Stimulated activated naive CD8-positive, alpha-beta T cell treated with anti-CD3 and anti-CD28 coated beads, Interleukin-15, Interleukin-2, amounts not matched to agents 100 ng/mL and 50 ng/mL, for 24 hours (primary cell): ENCODE measurements at regions not wholly inside any gene's neighbourhood (a gene's known extent, or its start where the extent isn't known, plus 50 kb on each side); places are given as distances from the start of the nearest gene placed in this dataset.

ENCODE experiments used
- H3K27ac Mint-ChIP-seq: one replicate; pipeline ENCODE4 v1.8.0; 2021; ENCODE audit warnings: mild to moderate bottlenecking, mixed read lengths
- H3K27me3 Mint-ChIP-seq: one replicate; pipeline ENCODE4 v1.8.0; 2021; ENCODE audit warnings: mixed read lengths
- H3K36me3 Mint-ChIP-seq: one replicate; pipeline ENCODE4 v1.8.0; 2021; ENCODE audit warnings: low read depth, mixed read lengths
- H3K4me1 Mint-ChIP-seq: one replicate; pipeline ENCODE4 v1.8.0; 2021; ENCODE audit warnings: low read depth, mixed read lengths
- H3K4me3 Mint-ChIP-seq: one replicate; pipeline ENCODE4 v1.8.0; 2021; ENCODE audit warnings: mild to moderate bottlenecking, mixed read lengths
- H3K9me3 Mint-ChIP-seq: one replicate; pipeline ENCODE4 v1.8.0; 2021; ENCODE audit warnings: mixed read lengths

DNA sequence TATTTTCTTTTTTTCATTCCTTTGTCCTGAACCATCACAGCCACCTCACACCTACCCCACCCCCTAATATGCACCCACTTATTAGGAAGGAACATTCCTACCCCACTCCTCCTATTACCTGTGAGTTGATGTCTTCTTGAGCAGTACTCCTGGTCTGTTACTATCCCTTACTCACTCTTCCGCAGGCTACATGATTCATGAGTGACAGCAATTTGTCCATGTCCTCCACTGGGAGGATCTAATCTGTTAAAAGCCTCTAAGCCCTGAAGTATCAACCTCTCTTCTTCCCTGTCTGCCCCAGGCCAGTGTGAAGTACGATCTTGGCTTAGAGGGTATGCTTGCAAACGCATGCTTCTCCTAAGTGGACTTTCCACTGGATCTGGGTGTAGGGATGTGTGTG lies 75.6 kb upstream of the RFX8 start:
- Mint-ChIP-seq H3K4me3 (no peak overlapping the region), H3K4me1 (peaks cover 20% of the 10 kb centered on the region), H3K9me3 (no peaks in the 10 kb centered on the region), H3K27me3 (no peaks in the 10 kb centered on the region), H3K27ac (no peak overlapping the region), H3K36me3 (no peaks in the 10 kb centered on the region)

DNA sequence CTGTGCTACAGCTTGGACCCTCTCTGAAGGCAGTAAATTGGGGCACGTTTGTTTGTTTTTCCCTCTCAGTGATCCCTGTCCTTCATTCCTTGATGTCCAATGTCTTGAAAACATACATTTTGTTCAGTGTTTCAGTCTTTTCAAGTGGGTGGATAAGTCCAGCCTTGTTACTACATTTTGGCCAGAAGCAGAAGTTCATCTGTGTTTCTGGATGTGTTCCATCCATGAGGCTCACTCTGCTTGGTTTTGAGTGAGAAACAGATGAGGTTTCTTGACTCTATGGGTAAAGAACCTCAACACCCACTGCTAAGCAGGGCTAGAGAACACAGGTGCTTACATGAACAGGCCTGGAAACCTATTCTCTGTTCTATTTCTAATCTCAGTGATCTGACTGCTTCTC lies 74.5 kb upstream of the RFX8 start:
- no peaks in the 10 kb centered on the region for H3K36me3 Mint-ChIP-seq

GRCh38 chr2:101546376-101547058 lies 71.6 kb upstream of the RFX8 start:
- Mint-ChIP-seq H3K27me3 (peaks cover 4% of the 10 kb centered on the region), H3K4me3 (no peak overlapping the region), H3K36me3 (no peaks in the 10 kb centered on the region), H3K27ac (no peak overlapping the region), H3K4me1 (peaks cover 14% of the 10 kb centered on the region), H3K9me3 (no peaks in the 10 kb centered on the region)

More for the DNA sequence above, 74.5 kb upstream of the RFX8 start:
- Mint-ChIP-seq H3K27me3 (no peaks in the 10 kb centered on the region), H3K4me3 (no peak overlapping the region), H3K27ac (no peak overlapping the region), H3K4me1 (peaks cover 20% of the 10 kb centered on the region), H3K9me3 (no peaks in the 10 kb centered on the region)

DNA sequence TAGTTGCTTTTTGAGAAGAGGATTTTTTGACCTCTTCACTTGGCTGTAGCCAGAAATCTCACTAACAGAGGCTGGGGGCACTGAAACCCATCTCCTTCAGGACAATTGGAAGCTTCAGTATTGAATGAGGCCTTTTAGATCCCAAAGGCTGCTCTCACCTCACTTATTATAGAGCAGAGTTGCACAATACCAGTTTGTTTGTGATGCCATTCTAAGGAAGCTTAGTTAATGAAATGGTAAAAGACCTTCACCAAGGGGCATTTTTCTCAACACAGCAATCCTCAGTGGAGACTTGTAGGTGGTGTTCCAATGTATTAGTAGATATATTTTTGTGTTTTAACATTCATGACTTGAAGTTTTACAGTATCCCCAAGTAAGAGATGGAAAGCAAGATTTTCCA lies 71.0 kb upstream of the RFX8 start:
- Mint-ChIP-seq H3K27ac (no peak overlapping the region), H3K9me3 (no peaks in the 10 kb centered on the region), H3K4me1 (peaks cover 8% of the 10 kb centered on the region), H3K36me3 (no peaks in the 10 kb centered on the region), H3K4me3 (no peak overlapping the region), H3K27me3 (peaks cover 4% of the 10 kb centered on the region)

DNA sequence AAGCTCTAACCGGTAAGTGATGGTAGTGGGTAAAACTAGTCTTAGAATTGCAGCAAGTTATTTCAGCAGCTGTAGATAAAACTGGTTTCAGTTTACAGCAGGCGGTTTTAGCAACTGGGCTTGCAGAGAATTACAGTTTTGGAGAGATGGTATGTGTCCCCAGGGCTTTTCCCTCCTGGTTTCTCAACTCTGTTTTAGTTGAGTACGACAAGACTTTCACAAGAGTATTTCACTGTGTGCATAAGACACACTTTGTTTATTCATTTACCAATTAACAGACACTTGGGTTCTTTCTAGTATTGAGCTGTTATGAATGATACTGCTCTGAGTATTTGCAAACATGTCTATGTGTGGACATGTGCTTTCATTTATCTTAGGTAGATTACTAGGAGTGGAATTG lies 65.6 kb upstream of the RFX8 start:
- Mint-ChIP-seq H3K36me3 (no peaks in the 10 kb centered on the region), H3K27ac (no peak overlapping the region), H3K4me3 (no peak overlapping the region), H3K9me3 (no peaks in the 10 kb centered on the region), H3K4me1 (no peaks in the 10 kb centered on the region), H3K27me3 (peaks cover 4% of the 10 kb centered on the region)

GRCh38 chr2:101538076-101538475 lies 63.2 kb upstream of the RFX8 start:
- no peaks in the 10 kb centered on the region for H3K4me1 Mint-ChIP-seq
- H3K4me3 Mint-ChIP-seq = no peak overlapping the region
- H3K27me3 Mint-ChIP-seq = no peaks in the 10 kb centered on the region
- no peaks in the 10 kb centered on the region for H3K9me3 Mint-ChIP-seq
- H3K36me3 Mint-ChIP-seq = no peaks in the 10 kb centered on the region
- H3K27ac Mint-ChIP-seq = no peak overlapping the region

GRCh38 chr2:101534149-101534611 lies 59.3 kb upstream of the RFX8 start:
- Mint-ChIP-seq H3K27ac (no peak overlapping the region), H3K27me3 (no peaks in the 10 kb centered on the region), H3K4me1 (no peaks in the 10 kb centered on the region), H3K36me3 (no peaks in the 10 kb centered on the region), H3K9me3 (no peaks in the 10 kb centered on the region), H3K4me3 (no peak overlapping the region)

GRCh38 chr2:101533561-101534148 lies 58.7 kb upstream of the RFX8 start:
- Mint-ChIP-seq H3K36me3 (no peaks in the 10 kb centered on the region), H3K4me1 (no peaks in the 10 kb centered on the region), H3K27ac (no peak overlapping the region), H3K27me3 (no peaks in the 10 kb centered on the region), H3K4me3 (no peak overlapping the region), H3K9me3 (no peaks in the 10 kb centered on the region)

DNA sequence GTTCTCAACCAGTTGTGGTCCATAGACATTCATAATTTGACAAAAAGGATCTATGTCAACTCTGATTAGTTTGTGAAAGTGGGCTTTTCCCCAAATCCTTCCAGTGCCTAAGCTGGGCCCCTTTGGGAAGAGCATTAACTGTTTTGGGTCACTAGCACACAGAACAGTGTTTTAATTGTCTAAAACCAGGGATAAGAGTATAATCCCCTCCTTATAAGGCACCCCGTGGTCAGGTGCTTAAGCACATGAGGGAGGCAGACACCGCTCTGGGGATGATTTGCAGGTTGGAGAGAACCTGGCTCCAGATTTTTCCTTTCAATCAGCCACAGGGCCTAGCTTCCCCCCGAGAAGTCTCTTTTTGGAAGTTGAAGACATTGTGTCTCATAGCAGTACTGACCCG lies 53.6 kb upstream of the RFX8 start:
- H3K27me3 Mint-ChIP-seq = no peaks in the 10 kb centered on the region
- no peaks in the 10 kb centered on the region for H3K4me1 Mint-ChIP-seq
- no peak overlapping the region for H3K4me3 Mint-ChIP-seq
- H3K9me3 Mint-ChIP-seq = no peaks in the 10 kb centered on the region
- no peaks in the 10 kb centered on the region for H3K36me3 Mint-ChIP-seq
- H3K27ac Mint-ChIP-seq = no peak overlapping the region

DNA sequence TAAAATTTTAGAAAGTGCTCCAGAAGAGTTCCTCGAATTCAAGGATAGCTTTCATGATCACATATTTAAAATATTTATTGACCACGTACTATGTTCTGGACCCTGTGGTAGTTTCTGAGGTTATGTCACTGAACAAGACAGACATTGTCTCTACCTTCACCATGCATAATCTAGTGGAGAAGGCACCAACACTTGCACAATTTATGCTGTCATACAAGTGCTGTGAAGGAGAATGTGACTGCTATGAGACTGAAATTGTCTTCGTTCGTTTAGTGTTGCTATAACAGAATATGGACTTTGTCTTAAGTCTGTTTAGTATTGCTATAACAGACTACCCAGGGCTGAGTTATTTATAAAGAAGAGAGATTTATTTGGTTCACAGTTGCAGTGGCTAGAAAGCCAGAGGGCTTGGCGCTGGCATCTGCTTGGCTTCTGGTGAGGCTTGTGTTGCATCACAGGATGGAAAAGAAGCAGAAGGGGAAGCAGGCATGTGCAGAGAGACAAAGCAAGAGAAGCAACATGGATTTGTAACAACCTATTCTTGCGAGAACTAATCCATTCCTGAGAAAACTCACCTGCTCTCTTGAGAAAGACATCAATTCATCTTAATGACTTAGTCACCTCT lies 50.0 kb upstream of the RFX8 start:
- Mint-ChIP-seq H3K36me3 (no peaks in the 10 kb centered on the region), H3K4me3 (no peak overlapping the region), H3K9me3 (no peaks in the 10 kb centered on the region), H3K4me1 (peaks cover 5% of the 10 kb centered on the region), H3K27ac (no peak overlapping the region), H3K27me3 (no peaks in the 10 kb centered on the region)
